Neural cell (in vitro differentiated cells): ENCODE measurements at regions not wholly inside any gene's neighbourhood (a gene's known extent, or its start where the extent isn't known, plus 50 kb on each side); places are given as distances from the start of the nearest gene placed in this dataset.

Source experiments
- EP300 ChIP-seq: fragments of 450-650 bp; conservative IDR thresholded peaks from 2 replicates; pipeline ENCODE4 v1.6.1; 2014; ENCODE audit warnings: antibody characterized with exemption, mild to moderate bottlenecking, moderate library complexity; ENCODE audit not compliant: poor library complexity, severe bottlenecking
- POLR2AphosphoS5 ChIP-seq: IDR thresholded peaks from 2 replicates; pipeline ENCODE4 v1.6.1; 2012
- REST ChIP-seq: IDR thresholded peaks from 2 replicates; pipeline ENCODE4 v1.6.1; 2012; ENCODE audit warnings: borderline replicate concordance

DNA sequence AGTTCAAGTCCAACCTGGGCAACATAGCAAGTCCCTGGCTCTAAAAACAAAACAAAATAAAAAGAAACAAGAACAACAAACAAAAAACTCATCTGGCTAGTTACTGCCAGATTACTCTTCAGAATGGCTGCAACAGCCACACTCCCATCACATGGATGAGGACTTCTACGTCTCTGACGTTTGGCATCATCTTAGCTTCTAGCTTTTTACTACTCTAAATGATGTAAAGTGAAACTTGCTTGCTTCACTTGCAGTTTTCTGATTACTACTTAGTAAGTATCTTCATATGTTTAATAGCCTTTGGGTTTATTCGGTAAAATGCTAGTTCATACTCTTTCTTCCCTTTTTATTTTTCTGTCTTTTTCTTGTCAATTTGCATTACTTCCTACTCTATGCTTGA lies 161.1 kb upstream of the CARMIL1 start:
- TF ChIP-seq POLR2AphosphoS5 (no peak), REST (no peak), EP300 (no peak)
